HK-2 (cell line): ENCODE measurements at regions not wholly inside any gene's neighbourhood (a gene's known extent, or its start where the extent isn't known, plus 50 kb on each side); places are given as distances from the start of the nearest gene placed in this dataset.
"Not testable (repeated sequence)": the region's sequence is repeated elsewhere in the genome, so short reads cannot be mapped to it uniquely, and the experiment has no call there.

Experiments
- DNase-seq: peaks from one replicate; pipeline ENCODE4 v3.0.0-alpha.2; 2018; ENCODE audit not compliant: unreplicated experiment

DNA sequence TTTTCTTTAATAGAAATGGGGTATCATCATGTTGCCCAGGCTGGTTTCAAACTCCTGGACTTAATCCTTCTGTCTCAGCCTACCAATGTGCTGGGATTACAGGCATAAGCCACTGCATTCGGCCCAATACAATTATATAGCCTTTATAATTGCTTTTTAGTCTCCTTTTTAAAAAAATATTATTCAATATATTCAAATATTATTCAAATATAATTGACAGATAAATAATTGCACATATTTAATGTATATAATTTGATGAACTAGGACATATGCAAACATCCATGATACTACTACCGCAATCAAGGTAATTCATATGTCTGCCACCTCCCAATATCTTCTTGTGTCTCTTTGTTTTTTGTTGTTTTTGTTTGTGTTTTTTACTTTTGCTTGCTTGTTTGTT, 894.2 kb upstream of the PTPRD start:
- DNase-seq = no peak

DNA sequence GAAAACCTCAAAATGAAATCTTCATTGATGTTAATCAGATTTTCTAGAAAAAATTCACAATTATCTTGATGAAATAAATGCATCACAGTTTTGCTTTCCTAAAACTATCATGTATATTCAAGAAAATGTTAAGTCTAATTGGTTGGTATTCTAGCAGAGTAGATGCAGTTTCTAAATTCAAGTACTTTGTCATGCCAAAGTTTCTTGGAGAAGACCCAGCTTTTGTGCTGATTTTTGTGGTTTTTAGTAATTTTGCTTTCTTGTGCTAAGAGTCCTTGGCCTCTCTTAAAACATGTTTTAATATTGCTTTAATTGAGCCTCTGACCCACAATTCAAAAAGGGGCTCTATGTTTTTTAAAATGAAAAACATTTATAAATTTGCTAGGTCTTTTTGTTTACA, 924.8 kb upstream of the PTPRD start:
- no peak for DNase-seq

DNA sequence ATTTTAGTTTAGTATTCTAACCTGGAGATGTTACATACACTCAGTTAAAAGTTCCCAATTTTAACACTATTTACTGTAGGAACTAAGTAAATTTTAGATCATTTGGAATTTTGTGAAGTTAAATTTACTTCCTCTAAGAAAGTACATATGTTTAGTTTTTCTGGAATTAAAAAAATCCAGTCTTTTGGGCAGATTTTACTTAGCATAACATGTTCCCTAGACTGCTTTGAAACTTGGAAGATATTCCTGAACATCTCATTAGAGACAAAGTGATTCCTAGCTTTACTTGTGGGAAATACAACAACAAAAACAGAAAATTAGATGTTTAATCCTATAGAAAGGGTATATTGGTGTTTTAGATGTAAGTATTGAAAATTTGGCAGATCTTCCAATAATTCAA, 930.0 kb upstream of the PTPRD start:
- DNase-seq = no peak

DNA sequence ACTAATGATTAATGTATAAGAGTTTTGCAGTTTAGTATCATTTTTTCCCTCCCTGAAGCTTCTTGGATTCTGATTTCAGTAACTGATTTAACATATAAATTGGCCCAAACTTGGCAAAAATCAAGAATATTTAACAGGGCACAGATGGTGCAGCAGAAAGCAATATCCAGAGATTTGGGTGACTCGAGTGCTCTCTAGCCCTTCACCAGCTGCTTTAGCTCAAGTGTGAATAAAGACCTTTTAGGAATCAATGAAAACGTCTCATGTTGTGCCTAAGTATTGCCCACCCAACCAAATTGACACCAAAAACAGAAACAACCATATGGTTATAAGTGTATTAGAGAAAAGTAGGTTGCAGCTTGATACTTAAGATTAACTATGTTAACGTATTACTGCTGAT, 933.4 kb upstream of the PTPRD start:
- no peak for DNase-seq

DNA sequence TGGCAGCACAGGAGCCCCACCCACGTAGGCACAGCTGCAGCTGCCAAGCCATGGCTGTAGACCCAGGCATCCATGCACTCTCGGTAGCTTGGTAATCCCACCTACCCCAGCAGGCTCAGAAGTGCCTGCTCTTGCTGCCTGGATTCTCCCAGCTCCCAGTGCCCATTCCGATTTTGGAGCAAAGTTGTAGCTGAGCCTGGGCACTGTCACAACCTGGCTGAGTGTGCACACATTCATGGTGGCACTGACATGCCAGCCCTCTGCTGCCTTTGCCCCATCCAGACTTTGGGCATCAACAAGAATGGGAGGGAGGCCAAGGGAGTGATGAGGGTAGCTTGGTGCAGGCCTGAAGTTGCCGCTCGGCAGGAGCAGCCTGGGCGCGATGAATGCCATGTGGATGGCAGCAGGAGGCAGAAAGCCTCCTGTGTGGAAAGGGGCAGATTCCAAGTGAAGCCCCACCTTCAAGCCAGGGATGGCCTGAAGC, 936.6 kb upstream of the PTPRD start:
- DNase-seq = no peak

- DNase-seq = no peak
Observed at GRCh38 chr9:11551106-11551505, 938.3 kb upstream of the PTPRD start.

DNA sequence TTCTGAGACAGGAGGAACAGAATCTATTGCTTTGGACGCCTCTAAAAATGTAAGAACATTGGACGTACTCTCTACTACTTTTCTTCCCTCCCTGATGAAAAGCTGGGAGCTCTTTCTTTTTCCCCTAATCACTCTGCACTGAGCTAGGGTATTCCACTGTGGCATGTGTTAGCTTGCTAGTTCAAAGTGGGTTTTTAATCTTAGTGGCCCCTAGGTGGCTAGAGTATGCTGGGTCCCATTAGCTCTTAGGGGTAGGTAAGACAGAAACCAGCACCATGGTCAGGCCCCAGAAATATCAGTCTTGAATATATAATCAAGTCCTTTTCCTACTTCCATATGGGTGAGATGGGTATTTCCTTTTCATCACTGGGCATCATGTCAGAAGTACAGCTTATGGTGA, 945.2 kb upstream of the PTPRD start:
- DNase-seq = no peak

DNA sequence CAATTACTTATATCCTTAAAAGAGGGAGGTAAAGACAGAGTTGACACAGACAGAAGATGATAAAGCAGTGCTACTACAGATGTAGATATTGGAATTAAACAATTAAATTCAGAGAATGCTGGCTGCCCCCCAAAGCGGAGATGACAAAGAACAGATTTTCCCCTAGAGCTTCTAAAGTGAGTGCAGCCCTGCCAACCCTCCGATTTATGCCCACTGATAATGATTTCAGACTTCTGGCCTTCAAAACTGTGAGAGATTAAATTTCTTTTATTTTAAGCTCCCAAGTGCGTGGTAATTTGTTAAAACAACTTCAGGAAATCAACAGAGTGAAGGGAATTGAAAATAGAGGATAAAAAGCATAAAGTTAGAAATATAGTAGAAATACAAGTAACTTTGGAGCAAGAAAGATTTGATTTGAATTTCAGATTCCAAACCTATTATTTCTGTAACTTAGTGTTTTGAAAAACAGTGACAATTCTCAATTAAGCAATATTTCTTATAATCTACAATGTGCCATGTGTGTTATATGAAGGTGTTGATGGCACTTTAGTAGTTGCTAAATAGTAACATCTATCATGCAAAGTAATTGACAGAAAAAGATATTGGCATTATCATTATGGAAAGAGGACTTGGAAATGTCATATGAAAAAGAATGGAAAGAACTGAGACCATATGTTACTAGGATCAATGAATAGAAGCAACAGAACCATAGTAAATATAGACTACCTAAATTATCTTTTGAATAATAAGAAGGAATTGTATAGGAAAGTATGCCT, 946.4 kb upstream of the PTPRD start:
- DNase-seq = no peak

DNA sequence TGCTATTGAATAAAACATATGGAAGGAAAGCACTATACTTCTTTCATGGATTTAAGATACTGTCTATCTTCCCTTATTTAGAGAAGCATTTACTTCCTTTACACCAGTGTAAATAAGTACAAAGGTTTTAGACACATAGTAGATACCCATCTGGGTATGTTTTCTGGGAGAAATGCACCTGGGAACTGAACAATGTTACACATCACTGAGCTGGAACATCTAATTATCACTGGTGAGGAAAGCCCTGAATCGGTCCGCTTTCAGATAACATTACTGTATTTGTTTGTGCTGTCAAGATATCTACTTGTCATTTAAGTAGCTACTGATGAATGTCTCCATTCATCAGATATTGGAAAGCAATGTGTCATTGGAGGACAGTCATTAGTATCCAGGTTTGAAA, 964.7 kb upstream of the PTPRD start:
- DNase-seq = no peak

GRCh38 chr9:11595756-11596155, 983.0 kb upstream of the PTPRD start:
- DNase-seq = no peak

GRCh38 chr9:11618241-11618805, 1005.5 kb upstream of the PTPRD start:
- DNase-seq = no peak

GRCh38 chr9:11632691-11633090, 1019.9 kb upstream of the PTPRD start:
- no peak for DNase-seq

- DNase-seq = no peak
Observed at GRCh38 chr9:11646831-11647230, 1034.0 kb upstream of the PTPRD start.

GRCh38 chr9:11653867-11654266, 1039.3 kb upstream of the TYRP1 start:
- DNase-seq = no peak

DNA sequence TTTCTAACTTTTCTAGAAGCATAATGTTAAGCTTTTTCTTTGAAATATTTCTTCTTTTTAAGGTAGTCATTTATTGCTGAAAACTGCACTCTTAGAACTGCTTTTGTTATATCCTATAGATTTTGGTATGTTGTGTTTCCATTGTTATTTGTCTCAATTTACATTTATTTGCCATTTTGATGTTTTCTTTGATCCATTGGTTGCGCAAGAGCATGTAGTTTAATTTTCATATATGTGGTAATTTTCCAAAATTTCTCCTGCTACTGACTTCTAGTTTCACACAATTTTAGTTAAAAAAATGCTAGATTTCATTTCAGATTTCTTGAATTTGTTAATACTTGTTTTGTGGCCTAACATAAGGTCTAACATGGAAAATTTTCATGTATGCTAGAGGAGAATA, 1029.3 kb upstream of the TYRP1 start:
- DNase-seq = no peak

DNA sequence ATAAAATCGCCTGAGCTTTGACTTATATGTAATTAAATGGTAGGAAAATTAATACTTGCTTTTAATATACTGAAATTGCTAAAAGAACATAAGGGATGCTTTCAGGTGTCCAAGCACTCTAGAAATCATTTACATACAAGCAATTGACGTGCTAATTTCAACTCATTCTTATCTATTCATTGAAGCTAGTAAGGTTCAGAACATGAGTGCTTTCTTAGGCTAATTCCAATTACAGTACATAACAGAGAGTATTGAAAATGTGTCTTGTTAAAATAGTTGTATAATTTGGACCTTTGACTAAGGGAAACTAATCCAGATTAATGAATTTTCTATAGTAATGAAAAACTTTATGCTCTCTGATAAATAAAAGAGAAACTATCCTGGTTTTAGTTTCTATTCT, 1016.4 kb upstream of the TYRP1 start:
- DNase-seq = no peak

- DNase-seq = no peak
Observed at GRCh38 chr9:11686733-11687132, 1006.5 kb upstream of the TYRP1 start.

- DNase-seq = no peak
Observed at GRCh38 chr9:11697126-11697525, 996.1 kb upstream of the TYRP1 start.

- no peak for DNase-seq
Observed at GRCh38 chr9:11701706-11702105, 991.5 kb upstream of the TYRP1 start.

- no peak for DNase-seq
Observed at GRCh38 chr9:11702548-11702947, 990.6 kb upstream of the TYRP1 start.

DNA sequence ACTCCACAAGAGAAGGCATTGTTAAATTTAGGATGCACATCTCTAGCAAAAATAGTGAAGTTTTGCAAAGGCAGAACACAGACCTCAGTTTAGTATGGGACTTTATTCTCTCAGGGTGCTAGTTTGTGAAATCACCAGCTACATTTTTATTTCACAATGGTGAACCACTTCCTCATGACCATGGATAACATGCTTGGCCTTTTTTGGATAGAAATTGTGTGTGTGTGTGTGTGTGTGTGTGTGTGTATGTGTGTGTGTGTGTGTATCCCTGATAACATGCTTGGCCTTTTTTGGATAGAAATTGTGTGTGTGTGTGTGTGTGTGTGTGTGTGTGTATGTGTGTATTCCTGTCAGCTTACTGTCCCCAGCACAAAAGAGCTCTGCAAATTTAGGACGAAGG, 989.0 kb upstream of the TYRP1 start:
- DNase-seq = not testable (repeated sequence)

DNA sequence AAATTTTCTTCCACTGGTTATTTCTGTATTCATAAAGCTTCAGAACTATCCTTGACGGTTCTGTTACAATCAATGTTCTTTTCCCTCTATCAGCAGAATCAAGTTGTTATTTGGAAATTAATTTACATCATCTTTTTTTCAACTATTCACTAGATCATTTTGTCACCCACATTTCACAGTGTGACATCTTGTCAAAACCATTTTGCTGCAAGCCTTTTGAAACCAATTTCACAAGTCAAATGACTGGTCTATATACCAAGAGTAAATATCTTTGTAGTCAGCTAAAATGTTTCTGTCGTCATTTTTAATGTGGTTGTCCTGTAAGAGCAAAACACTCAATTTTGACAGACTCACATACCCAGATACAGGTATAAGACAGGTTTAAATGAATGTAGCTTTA, 984.3 kb upstream of the TYRP1 start:
- no peak for DNase-seq

DNA sequence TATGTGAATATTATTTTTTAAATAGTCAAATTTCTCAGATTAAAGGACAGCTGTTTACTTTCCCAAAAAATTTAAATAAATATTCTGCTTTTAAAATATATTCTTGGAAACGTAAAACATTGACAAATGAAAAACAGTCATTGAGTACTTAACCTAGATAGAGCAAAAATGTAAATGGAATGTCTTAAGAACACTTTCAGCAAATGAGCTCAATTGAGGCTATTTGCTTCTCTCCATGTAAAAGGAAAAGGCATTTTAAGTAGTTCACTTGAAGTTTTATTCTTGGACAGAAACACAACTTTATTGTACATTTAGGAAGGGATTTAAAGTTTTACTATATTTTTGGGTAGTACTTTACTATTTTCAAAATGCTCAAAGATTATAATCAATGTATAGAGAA, 983.6 kb upstream of the TYRP1 start:
- no peak for DNase-seq

DNA sequence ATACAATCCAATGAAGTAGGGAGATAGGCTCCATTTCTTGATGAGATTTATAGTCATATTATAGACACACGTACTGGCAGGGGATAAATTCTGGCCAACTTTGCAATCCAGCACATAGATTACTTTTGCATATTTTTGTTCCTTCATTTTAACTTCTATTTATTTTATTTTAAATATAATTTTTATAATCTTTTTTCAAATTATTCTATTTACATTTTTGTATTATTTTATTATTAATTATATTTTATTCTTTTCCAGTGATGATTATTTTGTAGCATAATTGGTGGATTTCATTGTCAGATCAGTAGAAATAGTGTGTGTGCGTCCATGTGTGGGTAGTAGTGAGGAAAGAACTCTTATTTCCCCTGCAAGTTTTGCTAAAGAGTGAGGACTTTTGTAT, 980.1 kb upstream of the TYRP1 start:
- DNase-seq = no peak
